NCI-H187 (cell line): ENCODE measurements at regions not wholly inside any gene's neighbourhood (a gene's known extent, or its start where the extent isn't known, plus 50 kb on each side); places are given as distances from the start of the nearest gene placed in this dataset.
"Not testable (repeated sequence)": the region's sequence is repeated elsewhere in the genome, so short reads cannot be mapped to it uniquely, and the experiment has no call there.

Experiments
- DNase-seq, 2 experiments: peaks; one replicate each; lab custom pipeline; 2025; lab: John Stamatoyannopoulos, UW

DNA sequence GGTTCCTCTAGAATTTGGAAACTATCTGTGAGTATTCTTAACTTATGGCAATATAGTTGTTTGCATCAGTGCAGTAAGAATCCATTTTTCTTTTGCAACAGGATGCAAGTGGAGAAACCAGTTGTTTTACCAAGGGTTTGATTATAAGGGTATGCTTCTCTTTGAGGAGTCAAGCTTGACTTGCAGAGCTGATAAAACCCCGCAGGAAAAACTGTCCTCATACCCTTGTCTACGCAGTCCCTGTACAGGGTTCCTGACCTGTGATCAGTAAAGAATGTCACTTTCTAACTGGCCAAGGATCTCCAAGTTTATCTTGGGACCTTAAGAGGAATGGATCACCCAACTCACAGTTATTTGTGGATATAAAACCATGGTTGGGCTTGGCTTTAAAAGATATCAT lies 161.1 kb upstream of the OLIG3 start:
- DNase-seq: no peak

DNA sequence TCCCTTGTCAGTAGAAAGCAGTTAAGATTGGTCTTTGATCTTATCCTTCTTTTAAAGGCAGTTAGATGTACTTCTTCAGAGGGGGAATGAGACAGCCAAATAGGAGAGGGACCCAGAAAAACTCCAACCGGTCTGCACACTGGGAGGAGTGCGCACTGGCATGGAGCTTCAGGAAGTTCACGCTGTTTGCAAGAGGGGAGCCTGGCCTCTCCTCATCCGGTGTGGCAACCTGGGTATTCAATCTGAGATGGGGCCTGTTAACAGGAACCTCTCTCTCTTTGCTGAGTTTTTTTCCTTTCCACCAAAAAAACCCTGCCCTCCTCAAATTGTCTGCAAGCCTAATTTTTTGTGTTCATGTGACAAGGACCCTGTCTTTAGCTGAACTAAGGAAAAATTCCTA lies 162.5 kb upstream of the OLIG3 start:
- no peak for DNase-seq

DNA sequence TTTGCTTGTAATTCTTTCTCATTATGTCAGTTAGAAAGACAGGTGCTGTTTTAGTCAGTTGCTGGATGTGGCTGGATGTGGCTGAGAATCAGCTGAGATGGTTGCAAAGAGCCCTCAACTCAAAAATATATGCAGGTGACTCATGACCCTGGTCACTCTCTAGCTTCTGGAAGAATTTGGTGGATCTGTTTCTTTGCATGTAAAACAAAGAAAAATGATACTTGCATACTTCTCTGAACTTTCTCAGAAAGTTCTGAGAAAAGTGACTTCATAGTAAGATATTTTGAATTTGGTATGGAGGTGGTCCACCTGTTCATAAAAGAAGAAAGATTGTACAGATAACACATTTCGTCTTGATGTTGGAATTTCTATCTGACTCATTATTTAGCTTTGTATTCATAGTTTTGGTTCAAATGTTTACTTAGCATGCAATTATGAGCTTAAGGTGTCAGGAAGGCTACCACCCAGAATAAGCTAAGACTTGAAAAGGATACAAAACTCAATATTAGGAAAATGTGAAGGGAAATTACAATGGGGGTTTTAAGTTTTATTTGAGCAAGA lies 163.2 kb upstream of the OLIG3 start:
- DNase-seq: no peak

DNA sequence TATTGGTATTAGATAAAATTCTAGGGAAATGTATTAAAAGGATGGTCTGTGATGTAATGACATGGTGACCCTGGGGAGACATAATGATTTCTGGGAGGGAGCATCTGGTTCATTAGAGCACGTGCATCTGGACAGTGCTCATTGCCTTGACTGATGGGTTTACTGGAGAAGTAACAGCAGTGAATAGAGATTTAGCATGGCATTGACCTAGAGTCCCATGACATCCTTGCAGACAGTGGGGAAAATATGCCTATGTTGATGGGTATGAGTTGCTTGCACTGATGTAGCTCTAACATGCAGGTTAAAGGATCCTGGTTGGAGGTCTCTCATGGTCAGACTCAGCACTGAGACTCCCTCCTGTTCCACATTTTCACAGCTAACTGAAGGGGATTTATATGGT lies 164.1 kb upstream of the OLIG3 start:
- no peak for DNase-seq

DNA sequence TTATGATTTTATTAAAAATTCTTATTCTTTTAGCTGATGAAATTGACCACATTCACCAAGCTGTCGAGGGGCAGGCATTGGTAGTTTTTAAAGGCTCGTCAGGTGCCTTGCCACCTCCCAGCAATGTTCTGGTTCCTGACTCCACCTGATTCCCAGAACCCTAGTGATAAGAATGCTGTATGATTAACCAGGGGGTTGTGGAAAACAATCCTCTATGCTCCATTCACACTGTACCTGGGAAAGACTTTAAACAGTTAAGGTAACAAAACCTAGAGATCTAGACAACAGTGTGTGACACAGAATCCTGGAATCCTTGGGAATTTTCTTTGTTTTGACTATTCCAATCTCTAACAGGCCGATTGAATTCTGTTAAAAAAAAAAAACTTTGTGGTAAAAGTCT lies 165.7 kb upstream of the OLIG3 start:
- no peak for DNase-seq

DNA sequence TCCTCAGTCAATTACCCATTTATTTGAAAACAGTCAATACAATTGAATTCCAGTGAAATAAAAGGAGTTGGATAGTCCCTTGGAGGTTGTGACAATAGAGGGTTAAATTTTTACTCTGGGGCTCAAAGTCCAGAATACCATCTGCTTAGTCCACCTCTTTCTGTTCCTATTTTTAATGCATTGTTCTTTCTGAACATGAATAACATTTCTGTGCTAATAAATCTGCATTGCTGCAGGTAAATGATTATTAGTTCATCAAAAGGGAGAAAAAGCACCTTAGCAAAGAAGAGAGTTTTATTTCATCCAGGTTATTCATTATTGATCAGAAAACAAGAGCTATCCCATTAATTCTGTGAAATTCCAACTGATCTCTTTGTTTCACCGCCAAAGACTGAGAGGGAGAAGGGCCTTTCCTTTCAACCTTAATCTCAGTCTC lies 166.1 kb upstream of the OLIG3 start:
- DNase-seq: no peak

DNA sequence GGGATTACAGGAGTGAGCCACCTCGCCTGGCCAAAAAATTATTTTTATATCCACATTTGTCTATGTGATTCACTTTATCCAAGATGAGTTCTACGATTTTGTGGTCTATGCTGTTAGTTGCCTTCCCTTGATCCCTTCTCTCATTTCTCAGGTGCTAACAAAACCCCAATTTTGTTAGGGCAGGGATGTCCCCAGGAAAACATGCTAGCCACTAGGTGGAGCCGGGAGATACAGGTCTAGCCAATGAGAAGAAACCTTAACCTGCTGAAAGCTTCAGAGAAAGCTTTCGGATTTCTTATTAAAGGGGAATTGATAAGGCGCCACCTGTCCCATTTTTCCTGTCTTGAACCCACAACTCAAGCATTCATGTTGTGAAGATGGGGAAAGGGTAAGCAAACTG lies 167.4 kb upstream of the OLIG3 start:
- DNase-seq: no peak

DNA sequence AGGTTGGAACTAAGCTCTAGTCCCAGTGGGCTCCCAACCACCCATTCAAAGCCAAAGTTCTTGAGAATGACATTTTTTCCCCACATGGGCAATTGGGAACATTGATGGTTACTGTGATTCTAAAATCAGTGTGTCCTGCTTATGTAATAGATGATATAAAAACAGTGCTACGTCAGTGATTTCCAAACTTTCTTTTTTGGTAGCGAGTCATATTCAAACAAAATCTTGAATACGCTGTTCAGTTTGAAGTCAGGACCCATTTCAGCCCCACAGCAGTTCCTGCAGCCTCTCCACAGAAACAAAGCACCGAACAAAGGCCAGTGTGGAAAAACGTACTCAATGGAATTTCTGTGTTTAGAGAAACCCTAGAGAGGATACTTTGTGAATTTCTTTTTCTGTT lies 170.0 kb upstream of the OLIG3 start:
- no peak for DNase-seq

DNA sequence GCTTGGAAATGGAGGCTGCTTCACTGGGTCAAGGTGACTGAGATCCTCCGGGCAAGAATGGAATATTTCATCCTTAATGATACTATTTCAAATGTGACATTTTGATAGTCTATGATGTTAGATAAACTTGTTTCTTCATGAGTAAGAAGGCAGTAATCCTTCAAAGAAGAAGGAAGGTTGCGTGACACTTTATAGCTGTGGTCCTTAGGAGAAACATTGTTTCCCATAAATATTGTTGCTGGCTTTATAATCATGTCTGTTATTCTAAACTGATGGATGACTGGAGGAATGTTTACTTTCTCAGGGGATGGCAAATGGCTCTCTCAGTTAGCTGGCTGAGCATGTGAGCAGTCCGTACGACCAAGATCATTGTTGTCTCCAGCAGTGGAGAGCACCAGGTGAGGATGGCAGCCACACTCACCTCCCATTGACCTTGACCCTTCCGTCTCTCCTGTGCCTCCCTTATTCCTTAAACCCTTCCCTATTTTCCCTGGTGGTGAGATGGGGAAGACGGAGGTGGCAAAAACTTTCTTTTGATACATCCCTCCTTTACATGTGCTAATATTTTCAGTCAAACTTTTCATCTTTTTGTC lies 171.2 kb upstream of the OLIG3 start:
- no peak for DNase-seq

DNA sequence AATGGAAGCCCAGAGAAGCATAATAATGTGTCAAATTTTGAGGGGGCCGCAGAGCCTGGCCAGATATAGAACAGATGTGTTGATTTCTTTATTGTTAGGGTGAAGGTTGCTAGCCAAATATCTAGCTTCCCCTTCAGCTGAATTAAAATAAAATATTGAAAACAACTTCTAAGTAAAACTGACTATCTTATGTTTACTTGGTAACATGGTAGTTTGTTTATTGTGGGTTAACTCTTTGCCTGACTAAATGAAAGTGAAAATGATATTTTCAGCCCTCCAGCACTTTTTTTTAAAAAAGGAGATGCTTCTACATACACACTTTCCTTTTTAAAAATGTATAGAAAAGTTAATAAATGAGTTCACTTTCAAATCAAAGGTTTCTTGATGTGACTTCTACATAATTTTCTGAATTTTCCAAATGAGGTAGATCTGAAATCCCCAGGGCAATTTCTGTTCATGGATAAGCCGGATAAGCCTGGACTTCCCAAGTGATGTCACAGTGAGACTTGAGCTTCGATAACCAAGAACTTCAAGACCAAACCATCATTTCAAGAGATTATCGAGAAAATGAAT lies 172.1 kb upstream of the OLIG3 start:
- DNase-seq: no peak

DNA sequence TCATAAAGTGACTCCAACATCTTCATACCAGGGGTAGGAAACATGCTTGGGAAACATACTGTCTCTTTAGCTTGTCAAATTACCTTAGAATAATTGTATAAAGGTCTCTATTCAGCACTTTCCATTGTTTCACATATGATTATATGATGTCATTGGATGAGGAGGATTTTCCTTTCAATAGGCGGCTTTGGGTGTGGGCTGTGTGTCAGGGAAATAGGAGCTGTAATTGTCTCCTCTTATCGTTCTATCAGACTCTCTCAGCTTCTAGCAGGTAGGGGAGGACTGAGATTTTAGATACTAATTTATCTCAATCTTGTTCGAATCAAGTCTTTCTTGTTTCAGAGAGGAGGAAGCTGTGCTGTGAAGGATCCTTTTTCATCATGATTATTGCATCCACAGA lies 179.4 kb upstream of the OLIG3 start:
- DNase-seq: no peak

DNA sequence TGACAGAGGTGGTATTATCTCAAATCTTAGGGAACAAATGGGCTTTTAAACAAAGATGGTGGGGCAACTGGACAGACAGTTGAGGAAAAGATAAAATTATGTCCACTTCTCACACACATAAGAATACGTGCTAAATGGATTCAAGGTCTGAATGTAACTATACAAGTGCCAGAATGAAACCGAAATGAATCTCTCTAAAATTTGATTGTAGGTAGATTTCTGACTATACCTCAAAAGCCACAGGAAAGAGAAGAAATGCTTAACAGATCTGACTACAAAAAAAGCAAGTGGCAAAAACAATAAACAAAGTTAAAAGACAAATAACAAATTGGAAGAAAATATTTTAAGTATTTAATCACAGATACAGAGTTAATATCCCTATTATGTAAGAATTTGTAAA lies 182.7 kb upstream of the OLIG3 start:
- DNase-seq: no peak

DNA sequence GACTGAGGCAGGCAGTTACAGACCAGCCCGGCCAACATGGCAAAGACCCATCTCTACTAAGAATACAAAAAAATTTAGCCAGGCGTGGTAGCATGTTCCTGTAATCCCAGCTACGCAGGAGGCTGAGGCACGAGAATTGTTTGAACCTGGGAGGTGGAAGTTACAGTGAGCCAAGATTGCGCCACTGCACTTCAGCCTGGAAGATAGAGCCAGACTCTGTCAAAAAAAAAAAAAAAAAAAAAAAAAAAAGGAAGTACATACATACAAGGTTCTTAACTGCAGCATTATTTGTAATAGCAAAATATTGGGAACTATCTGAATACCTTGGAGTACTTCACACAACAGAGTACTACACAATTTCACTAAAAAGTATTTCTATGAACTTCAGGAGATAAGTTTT lies 183.5 kb upstream of the OLIG3 start:
- no peak for DNase-seq

DNA sequence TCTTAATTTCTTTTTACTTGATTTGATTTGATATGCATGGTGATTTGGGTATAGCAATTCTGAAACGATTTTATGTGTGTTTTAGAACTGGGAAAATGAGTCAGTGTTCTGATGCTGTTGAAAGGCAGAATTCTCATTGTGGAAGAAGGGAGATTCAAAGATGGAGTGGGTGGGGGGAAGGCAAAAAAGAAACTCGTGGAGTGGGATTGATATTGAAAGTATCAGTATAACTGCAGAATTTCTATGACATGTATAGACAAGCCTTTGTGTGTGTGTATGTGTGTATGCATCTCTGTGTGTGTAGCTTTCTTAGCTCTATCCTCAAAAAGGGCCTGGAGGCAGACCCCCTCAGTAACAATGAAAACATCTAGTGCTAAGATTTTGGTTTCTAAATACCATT lies 184.3 kb upstream of the OLIG3 start:
- no peak for DNase-seq

DNA sequence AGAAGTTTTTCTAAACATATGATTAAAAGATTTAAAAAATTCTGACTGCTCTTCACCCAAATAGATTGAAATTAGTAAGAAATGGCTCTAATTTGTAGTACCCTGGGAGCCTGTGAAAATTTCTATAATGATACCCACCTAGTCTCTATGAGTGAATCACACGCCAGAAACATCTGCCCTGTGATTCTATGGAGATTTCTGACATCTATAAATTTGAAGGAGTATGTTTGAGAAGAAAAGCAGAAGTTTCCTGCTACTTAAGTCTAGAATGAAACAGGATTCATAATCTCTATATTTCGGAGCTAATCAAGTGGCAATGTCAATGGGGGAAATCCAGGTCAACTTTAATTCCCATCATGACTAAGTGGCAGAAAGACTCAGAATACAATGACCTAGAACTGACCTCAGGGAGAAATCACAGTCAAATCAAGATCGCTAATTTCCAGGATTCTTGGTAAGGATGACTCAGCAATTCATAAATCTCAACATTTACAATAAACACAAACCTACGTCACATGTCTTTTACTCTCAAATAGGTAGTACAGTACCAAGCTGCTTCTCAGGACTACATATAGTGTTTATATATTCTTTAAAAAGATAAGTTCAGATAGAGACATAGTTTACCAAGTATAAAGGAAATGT lies 186.2 kb upstream of the TNFAIP3 start:
- DNase-seq: no peak

DNA sequence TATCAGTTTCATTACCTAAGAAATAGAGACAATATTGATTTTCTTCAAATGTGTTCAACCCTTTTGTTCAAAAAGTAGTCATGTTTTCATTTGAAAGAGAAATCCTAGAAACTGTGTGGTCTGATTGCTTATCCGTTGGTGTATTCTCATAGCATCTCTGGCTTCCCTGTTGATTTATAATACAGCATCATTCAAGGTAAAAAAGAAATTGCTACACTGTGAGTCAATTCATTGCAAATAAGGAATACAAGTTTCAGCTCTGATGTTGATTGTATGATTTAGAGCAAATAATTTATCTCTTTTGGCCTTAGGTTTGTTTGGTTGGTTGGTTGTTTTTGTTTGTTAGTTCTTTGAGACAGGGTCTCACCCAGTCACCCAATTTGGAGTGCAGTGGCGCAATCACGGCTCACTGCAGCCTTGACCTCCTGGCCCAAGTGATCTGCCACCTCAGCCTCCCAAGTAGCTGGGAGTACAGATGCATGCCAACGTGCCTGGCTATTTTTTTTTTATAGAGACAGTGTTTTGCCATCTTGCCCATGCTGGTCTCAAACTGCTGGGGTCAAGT lies 185.5 kb upstream of the TNFAIP3 start:
- no peak for DNase-seq

DNA sequence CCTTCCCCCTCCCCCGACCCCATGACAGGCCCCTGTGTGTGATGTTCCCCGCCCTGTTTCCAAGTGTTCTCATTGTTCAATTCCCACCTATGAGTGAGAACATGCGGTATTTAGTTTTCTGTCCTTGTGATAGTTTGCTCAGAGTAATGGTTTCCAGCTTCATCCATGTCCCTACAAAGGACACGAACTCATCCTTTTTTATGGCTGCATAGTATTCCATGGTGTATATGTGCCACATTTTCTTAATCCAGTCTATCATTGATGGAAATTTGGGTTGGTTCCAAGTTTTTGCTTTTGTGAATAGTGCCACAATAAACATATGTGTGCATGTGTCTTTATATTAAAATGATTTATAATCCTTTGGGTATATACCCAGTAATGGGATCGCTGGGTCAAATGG lies 184.4 kb upstream of the TNFAIP3 start:
- DNase-seq: not testable (repeated sequence)

DNA sequence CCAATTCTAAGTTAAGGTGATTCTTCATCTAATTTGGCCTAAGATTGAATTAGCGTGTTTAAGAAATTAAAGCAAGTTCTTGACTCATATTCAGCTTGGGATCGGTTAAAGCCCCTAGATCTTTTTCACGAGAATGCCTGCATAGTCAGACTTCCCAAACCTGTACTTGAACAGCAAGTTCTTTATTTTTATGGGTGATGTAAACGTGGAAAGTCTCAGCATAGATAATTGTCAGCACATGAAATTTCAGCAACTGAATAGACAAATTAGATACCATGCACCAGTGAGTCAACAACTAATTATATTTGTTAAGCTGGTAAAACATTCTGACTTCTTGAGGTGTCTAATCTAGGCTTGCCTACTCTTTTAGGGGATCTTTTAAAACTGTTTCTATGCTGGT lies 183.1 kb upstream of the TNFAIP3 start:
- no peak for DNase-seq

DNA sequence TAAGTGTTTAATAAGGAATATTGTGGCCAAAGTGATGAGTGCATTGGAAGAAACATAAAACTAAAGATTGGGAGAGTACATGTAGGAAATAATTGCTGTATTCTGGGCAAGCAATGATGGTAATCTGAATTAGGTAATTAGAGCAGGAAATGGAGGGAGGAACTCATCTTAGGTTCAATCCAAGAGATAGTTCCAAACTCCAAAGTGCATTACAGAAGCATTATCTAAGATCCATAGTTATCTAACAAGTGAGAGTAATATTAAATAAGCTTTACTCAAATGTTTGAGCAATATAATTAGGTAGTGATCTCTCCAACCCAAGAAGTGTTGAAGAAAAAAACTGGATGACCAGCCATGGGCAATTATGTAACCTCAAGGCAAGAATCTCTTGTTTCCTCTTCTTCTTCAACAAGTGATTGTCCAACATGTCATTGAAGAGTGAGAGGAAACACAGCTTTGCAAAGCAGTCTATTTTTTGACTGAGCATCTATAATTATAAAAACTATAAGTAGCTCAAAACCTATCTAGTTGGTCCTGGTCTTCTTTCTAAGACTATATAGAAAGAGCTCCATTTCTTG lies 181.2 kb upstream of the TNFAIP3 start:
- no peak for DNase-seq

DNA sequence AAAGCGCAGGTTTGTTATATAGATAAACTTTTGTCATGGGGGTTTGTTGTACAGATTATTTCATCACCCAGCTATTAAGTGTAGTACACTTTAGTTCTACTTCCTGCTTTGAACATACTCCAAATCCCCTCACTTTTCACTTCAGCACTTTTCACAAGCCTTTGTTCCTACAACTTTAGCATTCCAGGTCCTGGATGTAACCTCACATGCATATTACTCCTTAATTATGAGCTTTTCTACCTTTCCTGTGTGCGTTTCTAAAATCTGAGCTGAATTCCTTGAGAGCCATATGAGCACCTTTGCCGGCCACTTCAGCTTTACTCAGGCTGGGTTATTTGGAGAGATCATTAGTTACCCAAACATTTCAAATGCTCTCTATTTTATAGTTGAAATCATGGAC lies 179.2 kb upstream of the TNFAIP3 start:
- DNase-seq: no peak

DNA sequence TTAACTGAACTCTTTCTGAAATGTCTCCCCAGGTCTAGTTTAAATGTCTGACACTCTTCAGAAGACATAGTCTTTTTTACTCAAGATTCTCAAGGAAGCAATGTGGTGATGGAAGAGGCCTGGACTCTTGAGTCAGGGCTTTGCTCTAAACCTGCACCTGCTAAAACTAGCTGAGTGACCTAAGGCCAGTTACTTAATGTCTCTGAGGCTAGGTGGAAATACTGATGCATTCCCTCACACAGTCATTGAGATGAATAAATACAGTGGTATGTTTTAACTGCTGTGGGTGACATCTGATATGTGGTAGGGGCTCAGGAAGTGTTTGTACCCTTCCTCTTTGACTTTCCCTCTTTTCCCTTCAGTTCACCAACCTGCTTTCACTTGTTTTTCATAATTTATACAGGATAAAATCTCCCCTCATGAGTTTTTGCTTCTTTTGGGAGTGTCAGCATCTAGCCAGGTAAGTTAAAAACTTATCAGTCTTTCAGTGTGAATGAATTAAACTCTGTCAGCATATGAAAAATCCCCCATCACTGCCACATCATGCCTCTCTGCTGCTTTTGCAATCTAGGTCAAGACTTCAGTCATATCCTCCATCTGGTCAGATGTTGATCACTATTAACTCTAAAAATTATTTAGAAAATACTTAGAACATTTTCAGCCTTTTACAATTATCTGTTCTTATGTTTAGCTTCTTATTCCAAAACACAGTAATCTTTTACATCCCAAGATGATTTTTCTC lies 178.7 kb upstream of the TNFAIP3 start:
- no peak for DNase-seq

DNA sequence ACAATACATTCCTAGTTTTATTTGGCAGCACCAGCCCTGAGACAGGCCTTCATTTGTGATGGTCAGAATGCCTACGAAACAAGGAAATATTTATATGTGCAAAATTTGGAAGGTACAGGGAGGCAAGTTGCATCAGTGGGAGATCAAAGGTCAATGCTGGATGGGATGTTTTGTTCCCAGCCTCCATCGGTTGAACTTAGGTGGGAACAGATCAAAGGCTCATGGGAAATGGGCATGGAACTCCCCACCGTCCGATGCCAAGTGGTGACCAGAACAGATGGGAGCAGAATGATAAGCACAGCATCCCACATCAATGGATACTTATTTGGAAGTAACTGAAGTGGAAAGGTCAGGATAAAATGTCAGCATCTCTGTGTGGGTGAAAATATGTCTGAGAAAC lies 177.7 kb upstream of the TNFAIP3 start:
- no peak for DNase-seq
